GM18907 (cell line): ENCODE measurements at regions not wholly inside any gene's neighbourhood (a gene's known extent, or its start where the extent isn't known, plus 50 kb on each side); places are given as distances from the start of the nearest gene placed in this dataset.
"Not testable (repeated sequence)": the region's sequence is repeated elsewhere in the genome, so short reads cannot be mapped to it uniquely, and the experiment has no call there.

Experiments used
- ATAC-seq: cut with Tn5 transposase; IDR thresholded peaks from one replicate; pipeline ENCODE4 v1.9.1; 2021; ENCODE audit warnings: mild to moderate bottlenecking, moderate library complexity; ENCODE audit not compliant: unreplicated experiment

DNA sequence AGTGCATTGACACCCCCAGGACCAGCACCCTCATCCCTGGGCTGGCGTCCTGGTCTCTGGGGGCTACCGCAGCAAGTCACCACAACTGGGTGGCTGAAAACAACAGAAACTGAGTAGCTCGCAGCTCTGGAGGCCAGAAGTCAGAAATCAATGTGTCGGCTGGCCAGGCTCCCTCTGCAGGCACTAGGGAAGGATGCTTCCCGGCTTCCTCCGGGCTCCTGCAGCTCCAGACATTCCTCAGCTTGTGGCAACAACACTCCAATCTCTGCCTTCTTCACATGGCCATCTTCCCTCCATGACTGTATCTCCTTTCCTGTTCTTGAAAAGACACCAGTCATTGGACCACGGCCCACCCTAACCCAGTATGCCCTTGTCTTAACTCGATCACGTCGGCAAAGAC, 224.2 kb downstream of the NPHP4 start:
- ATAC-seq, result no peak

DNA sequence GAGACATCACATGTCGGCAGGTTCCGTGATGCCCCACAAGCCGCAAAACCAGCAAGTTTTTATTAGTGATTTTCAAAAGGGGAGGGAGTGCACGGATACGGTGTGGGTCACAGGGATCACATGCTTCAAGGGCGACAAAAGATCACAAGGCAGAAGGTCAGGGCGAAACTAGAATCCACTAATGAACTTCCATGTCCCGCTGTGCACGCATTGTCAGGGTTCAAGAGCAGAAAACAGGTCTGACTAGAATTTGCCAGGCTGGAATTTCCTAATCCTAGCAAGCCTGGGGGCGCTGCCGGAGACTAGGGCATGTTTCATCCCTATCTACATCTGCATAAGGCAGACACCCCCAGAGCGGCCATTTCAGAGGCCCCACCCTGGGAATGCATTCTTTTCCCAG, 225.2 kb downstream of the NPHP4 start:
- not testable (repeated sequence) for ATAC-seq

DNA sequence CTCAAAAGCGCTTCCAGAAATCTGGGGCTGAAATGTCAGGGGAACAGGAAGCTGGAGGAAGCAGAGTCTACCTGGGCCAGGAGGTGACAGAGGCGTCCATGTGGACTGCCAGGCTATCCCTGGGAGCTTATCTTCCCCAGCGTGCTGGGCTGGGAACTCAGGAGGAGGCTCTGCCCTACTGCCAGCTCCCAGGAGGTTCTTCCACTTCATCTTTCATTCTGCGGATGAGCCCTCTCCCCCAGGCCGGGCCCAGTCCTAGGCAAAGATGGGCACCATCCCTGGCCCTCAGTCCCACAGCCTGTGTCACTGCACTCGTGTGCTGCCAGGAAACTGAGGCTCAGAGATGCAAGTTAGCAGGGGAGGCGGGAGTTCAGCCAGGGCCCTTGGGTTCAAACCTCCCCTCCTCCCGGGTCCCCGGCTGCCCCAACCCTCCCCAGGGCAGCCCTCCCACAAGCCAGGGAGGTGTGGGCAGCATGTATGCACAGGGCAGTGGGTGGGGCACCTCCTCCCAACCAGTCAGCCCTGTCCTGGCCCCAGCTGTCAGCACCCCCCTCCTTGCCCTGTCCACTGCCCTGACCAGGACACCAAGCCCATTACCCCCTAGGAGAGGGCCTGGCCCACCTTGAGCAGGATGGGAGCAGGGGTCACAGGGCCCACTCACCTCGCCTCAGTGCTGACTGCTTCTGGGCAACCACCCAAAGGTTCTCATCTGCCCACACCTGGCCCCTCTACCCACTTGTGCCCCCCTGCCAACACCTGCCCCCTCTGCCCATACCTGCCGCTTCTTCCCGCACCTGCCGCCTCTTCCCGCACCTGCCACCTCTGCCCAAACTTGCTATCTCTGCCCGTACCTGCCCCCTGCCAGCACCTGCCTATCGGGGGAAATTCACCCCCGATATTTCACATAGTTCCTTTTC, 226.0 kb downstream of the NPHP4 start:
- ATAC-seq, result no peak

DNA sequence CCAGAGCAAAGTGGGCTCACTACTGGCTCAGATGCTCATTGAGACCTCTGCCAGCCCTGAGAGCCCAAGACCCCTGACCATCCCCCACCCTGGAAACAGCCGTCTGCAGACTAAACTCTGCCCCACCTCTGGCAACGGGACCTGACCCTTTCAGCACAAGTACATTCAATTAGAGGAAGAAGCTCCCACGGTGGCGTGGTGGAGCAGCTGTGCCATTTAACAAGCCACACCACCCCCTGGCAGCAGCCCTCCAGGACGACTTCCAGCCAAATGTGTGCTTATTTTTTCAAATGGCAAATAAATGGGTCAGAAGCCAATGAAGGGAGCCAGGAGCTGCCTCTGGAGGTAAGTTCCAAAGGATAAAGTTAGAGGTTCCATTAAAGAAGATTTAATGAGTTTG, 226.7 kb downstream of the NPHP4 start:
- no peak for ATAC-seq

DNA sequence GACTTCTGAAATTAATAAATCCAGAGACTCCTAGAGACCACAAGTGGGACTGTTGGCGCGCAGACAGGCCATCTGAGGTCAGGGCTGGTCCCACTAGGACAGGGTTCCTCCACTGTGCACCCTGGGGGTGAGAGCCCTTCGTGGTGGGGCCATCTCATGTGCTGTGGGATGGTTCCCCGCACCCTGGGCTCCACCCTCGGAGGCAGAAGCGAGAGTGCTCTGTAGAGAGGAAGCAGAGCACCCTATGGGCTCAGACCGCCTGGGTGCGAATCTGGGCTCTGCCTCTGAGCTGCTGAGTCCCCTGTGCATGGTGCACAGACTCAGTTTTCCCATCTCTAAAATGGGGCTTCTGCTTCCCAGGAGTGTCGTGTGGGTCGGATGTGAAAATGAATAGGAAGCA, 227.3 kb downstream of the NPHP4 start:
- ATAC-seq, result no peak

DNA sequence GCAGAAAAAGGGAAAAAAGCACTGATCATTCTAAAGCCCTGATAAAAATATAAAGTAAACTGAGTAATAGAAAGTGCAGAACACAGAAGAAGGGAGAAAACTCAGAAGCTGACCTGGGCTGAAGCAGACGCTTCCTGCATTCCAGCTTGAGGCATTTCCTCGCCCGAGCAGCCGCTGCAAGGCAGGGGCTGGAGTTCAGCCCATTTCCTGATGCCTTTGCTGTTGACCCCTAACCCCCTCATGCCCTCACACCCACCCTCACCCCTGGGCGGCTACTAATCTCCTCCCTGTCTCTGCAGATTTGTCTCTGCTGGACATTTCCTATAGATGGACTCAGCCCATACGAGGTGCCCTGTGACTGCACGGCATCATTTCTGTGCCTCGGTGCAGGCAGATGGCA, 227.8 kb downstream of the NPHP4 start:
- ATAC-seq, result no peak

DNA sequence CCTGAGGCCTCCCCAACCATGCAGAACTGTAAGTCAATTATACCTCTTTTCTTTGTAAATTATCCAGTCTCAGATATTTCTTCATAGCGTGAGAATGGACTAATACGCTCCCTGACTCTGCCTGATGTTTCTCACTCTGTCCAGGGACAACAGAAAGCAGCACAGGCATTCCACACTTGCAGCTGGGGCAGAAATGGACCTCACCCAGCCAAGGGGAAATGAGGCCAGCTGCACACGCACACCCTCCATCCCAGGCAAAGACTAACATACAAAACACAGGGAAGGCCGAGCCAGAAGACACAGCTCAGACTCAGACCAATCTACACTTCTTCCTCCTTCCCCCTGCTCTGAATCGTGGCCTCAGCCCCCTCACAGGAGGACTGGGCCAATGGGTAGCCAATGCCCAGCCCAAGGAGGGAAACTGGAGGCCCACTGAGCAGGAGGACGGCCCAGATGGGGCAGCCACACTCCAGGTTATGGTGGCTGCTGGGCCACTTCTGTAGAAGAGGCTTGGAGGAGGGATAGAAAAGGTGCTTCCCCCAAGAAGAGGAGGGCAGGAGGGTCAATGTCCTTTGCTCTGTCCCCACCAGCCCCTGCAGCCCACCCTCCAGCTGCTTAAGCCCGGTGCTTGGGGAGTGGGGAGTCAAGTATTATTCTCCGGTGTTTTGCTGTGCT, 228.4 kb downstream of the NPHP4 start:
- ATAC-seq, result no peak

DNA sequence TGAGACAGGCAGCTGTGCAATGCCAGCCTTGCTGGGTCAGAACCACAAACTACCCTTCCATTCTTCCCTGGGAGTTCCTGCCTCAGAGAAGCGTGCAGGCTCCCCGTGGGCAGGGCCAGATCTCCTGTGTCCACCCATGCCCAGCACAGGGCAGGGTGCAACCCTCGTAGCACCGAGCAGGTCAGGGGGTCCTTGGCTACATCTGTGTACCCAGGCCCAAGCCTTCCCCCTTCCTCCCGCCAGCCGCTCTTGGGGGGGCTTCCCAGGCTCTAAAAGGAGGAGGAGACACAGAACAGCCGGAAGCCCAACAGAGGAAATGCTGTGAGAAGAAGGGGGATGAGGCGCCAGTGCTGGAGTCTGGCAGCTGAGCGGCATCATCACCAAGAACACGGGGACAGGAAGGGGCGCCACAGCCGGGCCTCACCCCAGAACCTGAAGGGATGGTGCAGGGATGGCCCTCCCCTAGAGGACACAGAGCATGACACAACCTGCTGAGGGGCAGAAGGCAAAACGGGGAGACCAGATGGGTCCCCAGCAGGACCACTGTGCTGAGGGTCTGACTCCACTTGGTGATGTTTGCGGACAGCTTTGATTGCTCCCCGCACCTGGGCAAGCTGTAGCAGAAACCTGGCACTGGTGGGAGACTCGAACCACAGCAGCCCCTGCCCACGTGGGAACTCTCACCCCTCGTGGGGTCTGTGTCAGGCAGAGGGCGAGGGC, 233.2 kb downstream of the NPHP4 start:
- no peak for ATAC-seq

DNA sequence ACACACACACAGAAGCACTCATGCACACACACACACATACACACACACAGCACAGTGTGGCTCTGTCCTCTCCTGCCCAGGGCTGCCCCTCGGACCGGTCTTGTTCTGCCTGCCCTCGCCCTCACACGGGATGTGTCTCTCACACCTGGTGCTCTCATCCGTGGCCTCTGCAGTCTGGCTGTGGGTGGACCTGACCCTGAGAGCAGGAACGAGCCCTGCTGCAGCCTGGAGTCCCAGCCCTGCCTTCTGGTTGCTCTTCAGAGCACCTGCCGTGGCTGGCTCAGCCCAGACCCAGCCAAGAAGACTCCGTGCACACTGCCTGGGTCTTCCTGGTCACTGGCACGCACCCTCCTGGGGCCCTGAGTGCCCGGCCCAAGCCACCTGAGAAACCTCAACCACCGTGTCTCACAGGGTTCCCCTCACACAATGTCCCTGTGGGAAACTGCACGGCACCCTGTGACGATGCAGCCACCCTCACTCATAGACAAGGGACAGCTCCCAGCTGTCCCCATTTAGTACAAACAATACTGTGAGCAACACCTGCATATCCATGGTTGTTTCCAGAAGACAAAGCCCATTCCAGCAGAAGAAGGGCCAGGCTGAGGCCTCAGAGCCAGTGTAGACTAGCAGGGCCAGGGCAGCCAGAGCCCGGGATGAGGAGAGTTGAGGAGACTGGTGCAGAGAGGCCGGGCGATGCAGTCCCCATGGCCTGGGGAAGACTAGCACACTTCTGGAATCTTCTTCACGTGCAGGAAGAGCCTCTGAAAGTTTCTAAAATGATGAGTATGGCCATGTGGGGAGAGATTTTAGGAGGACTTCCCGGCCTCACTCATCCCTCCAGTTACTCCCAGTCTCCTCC, 234.0 kb downstream of the NPHP4 start:
- ATAC-seq, result no peak

DNA sequence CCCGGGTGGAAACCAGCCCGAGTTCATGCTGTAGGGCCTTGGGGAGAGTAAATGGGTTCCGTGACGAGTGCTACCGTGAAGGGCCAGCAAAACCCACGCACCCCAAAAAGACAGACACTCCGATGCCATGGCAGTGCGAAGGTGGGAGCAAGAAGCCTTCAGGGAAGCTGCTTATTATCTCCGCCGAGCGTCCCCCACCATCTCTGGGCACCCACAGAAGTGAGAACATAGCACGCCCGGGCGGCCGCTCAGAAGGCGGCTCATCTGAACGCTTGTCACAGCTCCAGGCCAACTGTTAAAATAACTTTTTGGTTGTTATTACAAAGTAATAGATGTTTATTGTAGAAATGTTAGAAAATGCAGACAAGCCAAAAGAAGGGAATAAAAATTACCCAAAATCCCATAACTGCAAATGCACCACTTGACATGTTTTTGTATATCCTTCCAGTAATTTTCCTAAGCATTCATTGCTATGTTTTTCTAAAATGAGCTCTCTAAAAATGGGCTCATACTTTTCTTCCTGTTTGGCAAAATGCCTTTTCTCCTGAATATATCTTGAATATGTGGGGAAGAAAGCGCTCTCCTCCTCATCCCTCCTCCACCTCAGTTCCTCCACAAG, 234.9 kb downstream of the NPHP4 start:
- no peak for ATAC-seq

DNA sequence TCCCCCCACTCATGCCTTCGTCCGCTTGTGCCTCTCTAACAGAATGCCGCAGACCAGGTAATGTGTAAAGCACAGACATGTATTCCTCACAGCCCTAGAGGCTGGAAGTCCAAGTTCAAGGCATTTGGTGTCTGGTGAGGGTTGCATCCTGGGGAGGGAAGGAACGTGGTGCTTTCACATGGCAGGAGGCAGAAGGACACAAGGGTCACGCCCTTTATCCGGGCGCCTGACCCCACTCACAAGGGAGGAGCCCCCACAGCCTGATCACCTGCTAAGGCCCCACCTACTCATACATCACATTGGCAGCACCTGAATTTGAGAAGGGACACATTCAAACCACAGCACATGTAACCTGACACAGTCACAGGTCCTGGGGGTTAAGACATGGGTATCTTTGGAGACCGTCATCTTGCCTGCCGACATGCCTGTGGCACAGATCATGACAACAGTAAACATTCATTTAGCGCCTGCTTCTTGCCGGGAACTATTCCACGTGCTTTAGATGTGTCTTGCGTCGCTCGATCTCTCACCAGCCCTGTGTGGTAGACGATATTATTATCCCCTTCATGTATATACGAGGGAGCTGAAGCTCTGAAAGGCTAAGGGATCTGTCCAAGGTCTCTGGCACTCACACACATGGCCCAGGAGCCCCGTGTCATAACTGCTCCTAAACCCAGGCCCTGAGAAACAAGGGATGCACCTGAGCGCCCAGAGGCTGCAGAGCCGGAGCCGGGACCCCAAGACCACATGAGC, 235.6 kb downstream of the NPHP4 start:
- ATAC-seq, result no peak

DNA sequence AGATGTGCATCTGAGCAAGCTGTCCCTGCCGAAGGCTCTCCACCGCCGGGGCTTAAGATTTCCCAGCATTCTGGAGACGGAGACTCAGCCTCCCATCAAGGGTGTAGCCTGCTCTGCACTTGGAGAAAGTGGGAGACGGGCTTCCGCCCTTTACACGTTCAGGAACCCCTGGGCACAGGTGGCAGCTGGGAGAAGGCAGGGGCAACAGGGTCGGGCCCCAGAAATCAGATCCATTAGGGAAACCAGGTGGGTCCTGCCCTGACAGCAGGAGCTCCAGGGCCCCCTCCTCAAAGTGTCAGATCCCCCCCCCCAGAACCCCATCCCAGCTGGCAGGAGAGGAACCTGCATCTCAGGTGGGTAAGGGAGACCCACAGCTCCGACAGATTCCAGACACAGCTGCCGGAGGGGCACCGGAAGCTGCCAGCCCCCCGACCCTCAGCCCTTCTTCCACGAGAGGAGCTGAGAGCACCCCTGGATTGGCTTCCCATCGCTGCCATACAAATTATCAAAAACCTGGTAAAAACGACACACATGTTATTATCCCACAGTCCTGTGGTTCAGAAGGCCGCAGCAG, 236.6 kb downstream of the NPHP4 start:
- ATAC-seq, result no peak

DNA sequence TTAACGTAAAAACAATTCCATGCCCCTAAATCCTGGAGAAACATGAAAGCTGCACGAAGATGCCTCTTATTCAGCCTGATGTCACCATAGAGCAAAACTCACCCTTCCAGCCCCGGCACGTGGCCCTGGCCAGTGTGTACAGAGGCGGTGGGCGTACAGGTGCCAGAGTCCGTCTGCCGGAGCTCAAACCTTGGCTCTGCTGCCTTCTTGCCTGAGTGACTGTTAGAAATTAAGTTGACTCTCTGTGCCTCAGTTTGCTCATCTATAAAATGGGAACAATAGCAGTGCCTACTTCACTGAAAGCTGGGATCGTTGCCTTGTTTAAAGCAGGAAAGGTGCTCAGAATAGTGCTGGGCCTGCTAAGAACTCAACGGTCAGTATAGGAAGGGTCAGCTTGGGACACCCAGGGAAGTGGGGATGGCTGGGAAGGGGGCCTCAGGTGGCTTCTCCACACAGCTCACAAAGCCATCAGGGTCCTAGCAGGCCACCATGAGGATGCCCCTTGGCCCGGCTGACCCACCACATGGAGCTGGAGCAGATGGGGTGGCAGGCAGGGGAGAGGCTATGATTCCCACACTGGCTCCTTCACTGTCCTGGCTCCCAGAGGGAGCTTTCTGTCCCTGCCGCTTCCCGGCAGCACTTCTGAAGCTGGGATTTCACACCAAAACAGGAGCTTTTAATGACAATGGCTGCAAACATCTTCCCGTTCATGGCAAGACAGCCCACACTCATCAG, 237.2 kb downstream of the NPHP4 start:
- no peak for ATAC-seq

DNA sequence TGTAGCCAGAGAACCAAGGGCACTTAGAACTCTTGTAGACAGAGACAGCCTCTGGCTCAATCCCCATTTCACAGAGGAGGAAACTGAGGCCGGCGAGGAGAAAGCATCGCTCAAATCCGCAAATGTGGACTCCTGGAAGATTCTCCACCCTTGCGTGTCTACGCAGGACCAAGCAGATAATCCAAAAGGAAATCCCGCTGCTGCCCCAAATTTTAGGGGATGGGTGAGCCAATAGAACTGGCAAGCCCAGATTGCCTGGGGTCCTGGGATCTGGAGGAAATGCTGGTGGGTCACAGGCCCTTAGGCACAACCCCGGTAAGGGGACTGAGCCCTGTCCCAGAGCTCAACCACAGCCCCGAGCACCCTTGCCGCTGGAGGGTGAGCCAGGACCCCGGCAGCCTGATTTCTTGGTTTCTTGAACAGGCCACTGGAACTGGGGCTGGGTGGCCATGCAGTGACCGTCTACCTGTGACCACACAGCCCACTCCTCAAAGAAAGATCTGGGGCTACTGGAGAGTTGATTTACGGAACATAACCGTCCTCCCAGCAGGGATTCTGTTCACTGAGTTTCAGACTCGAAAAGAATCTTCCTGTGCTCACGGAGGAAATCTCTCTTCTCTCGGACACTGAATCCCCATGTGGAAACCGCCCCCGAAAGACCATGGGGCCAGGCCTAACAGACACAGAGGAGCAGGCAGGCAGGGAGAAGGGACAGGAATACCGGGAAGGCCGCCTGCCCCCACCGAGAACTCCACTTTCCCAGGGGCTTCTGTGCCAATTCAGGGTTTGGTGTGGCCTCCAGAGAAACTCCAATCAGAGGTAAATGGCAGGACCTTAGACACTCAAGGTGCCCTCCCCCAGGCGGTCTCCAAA, 238.4 kb downstream of the NPHP4 start:
- ATAC-seq, result no peak

DNA sequence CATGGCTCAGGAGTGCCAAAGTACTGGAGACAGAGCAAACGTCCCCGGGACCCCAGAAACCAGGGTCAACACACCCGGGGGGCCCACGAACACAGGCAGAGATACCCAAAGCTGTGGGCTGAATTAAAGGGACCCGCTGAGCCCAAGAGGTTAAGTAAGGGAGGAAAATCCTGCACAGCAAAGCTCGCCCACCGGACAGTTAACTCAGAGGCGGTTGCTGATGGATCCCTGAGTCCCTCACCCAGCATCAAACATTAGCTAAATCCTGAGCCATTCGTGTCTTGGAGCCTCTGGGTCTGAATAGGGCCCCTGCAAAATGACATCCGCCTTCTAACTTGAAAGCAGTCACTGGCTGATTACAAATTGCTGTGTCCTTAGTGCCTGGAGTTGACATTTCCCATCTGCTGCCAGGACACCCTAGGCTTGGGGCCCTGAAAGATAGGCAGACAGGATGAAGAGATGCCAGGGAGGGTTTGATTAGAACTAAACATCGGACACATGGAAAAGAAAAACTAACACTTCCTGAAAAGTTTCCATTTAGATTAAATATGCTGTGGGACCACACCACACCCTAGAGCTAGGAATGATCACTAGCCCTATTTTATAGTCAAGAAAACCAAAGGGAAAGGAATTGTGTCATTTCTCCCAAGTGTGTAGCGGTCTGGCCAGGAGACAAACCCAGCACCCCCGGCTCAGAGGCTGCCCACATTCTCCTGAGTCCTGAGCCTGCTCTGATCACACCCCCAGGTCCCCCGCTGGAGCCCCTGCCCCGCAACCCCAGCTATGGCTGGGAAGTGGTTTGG, 239.3 kb downstream of the NPHP4 start:
- no peak for ATAC-seq

DNA sequence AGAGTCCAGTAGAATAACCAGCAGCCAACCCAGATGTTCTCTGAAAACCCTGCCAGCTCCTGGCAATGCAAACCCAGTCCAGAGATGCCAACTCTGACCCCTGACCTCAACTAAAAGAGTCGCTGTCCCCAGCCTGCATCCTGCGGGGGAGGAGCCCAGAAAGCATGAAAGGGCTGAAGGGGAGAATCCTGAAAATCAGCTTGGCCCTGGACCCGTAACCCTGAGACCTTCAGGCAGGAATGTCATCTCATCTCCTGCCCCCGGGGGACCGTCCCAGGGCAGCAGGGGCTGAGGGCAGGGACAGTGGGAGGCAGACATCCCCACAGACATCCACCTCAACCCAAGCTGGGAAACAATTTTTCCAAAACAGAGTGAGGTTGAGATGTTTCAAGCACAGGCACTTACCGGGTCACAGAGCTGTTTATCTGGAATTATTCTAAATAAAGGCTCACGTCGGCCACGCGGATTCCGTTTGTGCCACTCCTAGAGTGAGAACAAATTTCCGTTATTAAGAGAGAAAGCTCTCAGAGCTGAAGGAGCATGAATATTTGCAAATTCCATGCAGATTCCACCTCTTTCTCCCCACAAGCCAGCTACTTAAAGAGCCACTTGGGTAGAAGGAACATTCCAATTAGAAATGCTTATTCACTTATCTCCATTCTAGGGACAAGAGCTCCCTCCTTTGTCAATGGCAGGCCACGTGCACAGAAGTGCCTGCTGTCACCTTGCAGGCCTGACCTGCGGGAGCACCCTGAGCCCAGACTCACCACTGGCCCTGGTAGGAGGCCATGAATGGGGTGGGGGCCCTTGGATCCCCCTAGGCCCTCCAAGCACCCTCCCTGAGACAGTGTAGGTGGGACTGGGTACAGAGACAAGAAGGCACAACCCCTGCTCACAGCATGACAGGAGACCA, 240.1 kb downstream of the NPHP4 start:
- ATAC-seq, result no peak
